ENCODE measurements at regions not wholly inside any gene's neighbourhood (a gene's known extent, or its start where the extent isn't known, plus 50 kb on each side); places are given as distances from the start of the nearest gene placed in this dataset.

- DNase-seq (ENCODE audit: low read depth in 2 of 2): no peak
Observed at GRCh38 chr9:78860801-78861475, 564.0 kb downstream of the PSAT1 start.

- no peak for DNase-seq (ENCODE audit: low read depth in 2 of 2)
Observed at GRCh38 chr9:78863531-78863930, 566.6 kb downstream of the PSAT1 start.

- DNase-seq (ENCODE audit: low read depth in 2 of 2): no peak
Observed at GRCh38 chr9:78865737-78866136, 568.8 kb downstream of the PSAT1 start.

- DNase-seq (ENCODE audit: low read depth in 2 of 2): no peak
Observed at GRCh38 chr9:78866207-78867132, 569.5 kb downstream of the PSAT1 start.

GRCh38 chr9:78871086-78871451 is 574.1 kb downstream of the PSAT1 start:
- DNase-seq (ENCODE audit: low read depth in 2 of 2): no peak

GRCh38 chr9:78871452-78872331 is 574.8 kb downstream of the PSAT1 start:
- no peak for DNase-seq (ENCODE audit: low read depth in 2 of 2)

GRCh38 chr9:78874061-78874460 is 577.1 kb downstream of the PSAT1 start:
- no peak for DNase-seq (ENCODE audit: low read depth in 2 of 2)

GRCh38 chr9:78879324-78880100 is 582.6 kb downstream of the PSAT1 start:
- DNase-seq (ENCODE audit: low read depth in 2 of 2): no peak

- no peak for DNase-seq (ENCODE audit: low read depth in 2 of 2)
Observed at GRCh38 chr9:78881295-78881694, 584.4 kb downstream of the PSAT1 start.

GRCh38 chr9:78882481-78882880 is 585.6 kb downstream of the PSAT1 start:
- no peak for DNase-seq (ENCODE audit: low read depth in 2 of 2)

GRCh38 chr9:78884611-78885150 is 587.8 kb downstream of the PSAT1 start:
- no peak for DNase-seq (ENCODE audit: low read depth in 2 of 2)

GRCh38 chr9:78892182-78892581 is 595.3 kb downstream of the PSAT1 start:
- DNase-seq (ENCODE audit: low read depth in 2 of 2): no peak

GRCh38 chr9:78892769-78893168 is 595.8 kb downstream of the PSAT1 start:
- DNase-seq (ENCODE audit: low read depth in 2 of 2): no peak

- DNase-seq (ENCODE audit: low read depth in 2 of 2): no peak
Observed at GRCh38 chr9:78893774-78894401, 597.0 kb downstream of the PSAT1 start.

- no peak for DNase-seq (ENCODE audit: low read depth in 2 of 2)
Observed at GRCh38 chr9:78896479-78896878, 599.6 kb downstream of the PSAT1 start.

- no peak for DNase-seq (ENCODE audit: low read depth in 2 of 2)
Observed at GRCh38 chr9:78898234-78898633, 601.3 kb downstream of the PSAT1 start.

GRCh38 chr9:78899006-78899405 is 602.1 kb downstream of the PSAT1 start:
- no peak for DNase-seq (ENCODE audit: low read depth in 2 of 2)

- DNase-seq (ENCODE audit: low read depth in 2 of 2): no peak
Observed at GRCh38 chr9:78900500-78900899, 603.6 kb downstream of the PSAT1 start.

- no peak for DNase-seq (ENCODE audit: low read depth in 2 of 2)
Observed at GRCh38 chr9:78902051-78902450, 605.1 kb downstream of the PSAT1 start.

- DNase-seq (ENCODE audit: low read depth in 2 of 2): no peak
Observed at GRCh38 chr9:78903581-78903980, 606.7 kb downstream of the PSAT1 start.

GRCh38 chr9:78904686-78905085 is 607.8 kb downstream of the PSAT1 start:
- DNase-seq (ENCODE audit: low read depth in 2 of 2): no peak

All from stimulated activated CD8-positive, alpha-beta memory T cell treated with anti-CD3 and anti-CD28 coated beads, Interleukin-15, amount 100 ng/mL, for 48 hours (primary cell).